Tibial nerve (tissue), 4 donors: ENCODE measurements at regions not wholly inside any gene's neighbourhood (a gene's known extent, or its start where the extent isn't known, plus 50 kb on each side); places are given as distances from the start of the nearest gene placed in this dataset.

Experiments
- DNase-seq, 2 donors: peaks; one replicate each; pipeline ENCODE4 v3.0.0-alpha.2; 2019; ENCODE audit warnings: low spot score in 2 of 2
- H3K27ac ChIP-seq, 4 donors: fragments of 200-600 bp; sonication (generic) in 3 of 4; one replicate each; pipeline ENCODE4 v1.5.1; 2017 to 2019; ENCODE audit warnings: mild to moderate bottlenecking in 1 of 4
- H3K27me3 ChIP-seq, 2 donors: fragments of 200-600 bp; sonication (generic) in 1 of 2; one replicate each; pipeline versions ENCODE4 v1.5.1 to v1.6.0; 2017 to 2019
- H3K36me3 ChIP-seq, 3 donors: fragments of 200-600 bp; sonication (generic); one replicate each; pipeline ENCODE4 v1.5.1; 2018 to 2019
- H3K4me1 ChIP-seq, 4 donors: fragments of 200-600 bp; sonication (generic) in 3 of 4; one replicate each; pipeline ENCODE4 v1.5.1; 2017 to 2019
- H3K4me3 ChIP-seq, 4 donors: fragments of 200-600 bp; sonication (generic) in 3 of 4; one replicate each; pipeline ENCODE4 v1.5.1; 2017 to 2019; ENCODE audit warnings: mild to moderate bottlenecking in 1 of 4, moderate library complexity in 1 of 4
- H3K9me3 ChIP-seq, 4 donors: fragments of 200-600 bp; sonication (generic) in 3 of 4; one replicate each; pipeline ENCODE4 v1.5.1; 2017 to 2019
- EP300 ChIP-seq, 2 donors: sonication (generic); formaldehyde crosslinking; IDR thresholded peaks; one replicate each; pipeline ENCODE4 v1.6.1; 2017; ENCODE audit warnings: antibody characterized with exemption in 2 of 2, mild to moderate bottlenecking in 1 of 2
- POLR2A ChIP-seq, 2 donors: fragments of 450-650 bp; IDR thresholded peaks; one replicate each; pipeline ENCODE4 v1.6.1; 2017; ENCODE audit warnings: antibody characterized with exemption in 2 of 2, mild to moderate bottlenecking in 2 of 2, moderate library complexity in 2 of 2
- WGBS, 2 donors: methylation state at CpG; one replicate each; pipeline ENCODE4 v1.1.5; 2018; 5-methylcytosine and 5-hydroxymethylcytosine counted together
- TF ChIP-seq, protein P1 (sequence below), 5 experiments: fragments of 200-600 bp in 3 of 5; fragments of 450-650 bp in 2 of 5; sonication (generic) in 3 of 5; IDR thresholded peaks; one replicate each; pipeline ENCODE4 v1.5.1; 2016 to 2019; ENCODE audit warnings: antibody characterized with exemption in 5 of 5, mild to moderate bottlenecking in 3 of 5, moderate library complexity in 2 of 5

DNA sequence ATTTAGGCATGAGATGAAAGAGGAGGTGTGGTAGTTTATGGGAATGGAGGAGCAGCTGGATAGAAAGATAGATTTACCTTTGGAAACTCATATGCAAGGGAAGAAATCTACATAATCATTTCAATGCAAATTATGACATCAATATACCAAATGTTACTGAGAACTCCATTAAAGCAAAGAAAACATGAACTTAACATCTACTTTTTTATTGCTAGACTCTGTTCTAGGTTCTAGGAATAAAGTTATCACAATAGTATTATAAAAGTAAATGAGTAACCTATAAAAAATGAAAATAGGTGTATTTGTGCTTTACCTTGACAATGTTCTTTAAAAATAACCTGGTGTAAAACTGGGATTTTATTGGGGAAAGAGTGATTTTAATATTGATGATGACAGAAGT is 221.6 kb upstream of the SLIT2 start:
- H3K4me1 ChIP-seq = no peaks in the 10 kb centered on the region
- no peak overlapping the region for H3K27ac ChIP-seq
- TF ChIP-seq, protein P1, sequence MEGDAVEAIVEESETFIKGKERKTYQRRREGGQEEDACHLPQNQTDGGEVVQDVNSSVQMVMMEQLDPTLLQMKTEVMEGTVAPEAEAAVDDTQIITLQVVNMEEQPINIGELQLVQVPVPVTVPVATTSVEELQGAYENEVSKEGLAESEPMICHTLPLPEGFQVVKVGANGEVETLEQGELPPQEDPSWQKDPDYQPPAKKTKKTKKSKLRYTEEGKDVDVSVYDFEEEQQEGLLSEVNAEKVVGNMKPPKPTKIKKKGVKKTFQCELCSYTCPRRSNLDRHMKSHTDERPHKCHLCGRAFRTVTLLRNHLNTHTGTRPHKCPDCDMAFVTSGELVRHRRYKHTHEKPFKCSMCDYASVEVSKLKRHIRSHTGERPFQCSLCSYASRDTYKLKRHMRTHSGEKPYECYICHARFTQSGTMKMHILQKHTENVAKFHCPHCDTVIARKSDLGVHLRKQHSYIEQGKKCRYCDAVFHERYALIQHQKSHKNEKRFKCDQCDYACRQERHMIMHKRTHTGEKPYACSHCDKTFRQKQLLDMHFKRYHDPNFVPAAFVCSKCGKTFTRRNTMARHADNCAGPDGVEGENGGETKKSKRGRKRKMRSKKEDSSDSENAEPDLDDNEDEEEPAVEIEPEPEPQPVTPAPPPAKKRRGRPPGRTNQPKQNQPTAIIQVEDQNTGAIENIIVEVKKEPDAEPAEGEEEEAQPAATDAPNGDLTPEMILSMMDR (IDR thresholded peaks at IDR 0.05) = no peak
- TF ChIP-seq EP300 (IDR thresholded peaks at IDR 0.05) (no peak), POLR2A (IDR thresholded peaks at IDR 0.05) (no peak)
- no peak for DNase-seq
- H3K27me3 ChIP-seq = no peaks in the 10 kb centered on the region
- no peak overlapping the region for H3K4me3 ChIP-seq
- no peaks in the 10 kb centered on the region for H3K9me3 ChIP-seq
- H3K36me3 ChIP-seq = no peaks in the 10 kb centered on the region

DNA sequence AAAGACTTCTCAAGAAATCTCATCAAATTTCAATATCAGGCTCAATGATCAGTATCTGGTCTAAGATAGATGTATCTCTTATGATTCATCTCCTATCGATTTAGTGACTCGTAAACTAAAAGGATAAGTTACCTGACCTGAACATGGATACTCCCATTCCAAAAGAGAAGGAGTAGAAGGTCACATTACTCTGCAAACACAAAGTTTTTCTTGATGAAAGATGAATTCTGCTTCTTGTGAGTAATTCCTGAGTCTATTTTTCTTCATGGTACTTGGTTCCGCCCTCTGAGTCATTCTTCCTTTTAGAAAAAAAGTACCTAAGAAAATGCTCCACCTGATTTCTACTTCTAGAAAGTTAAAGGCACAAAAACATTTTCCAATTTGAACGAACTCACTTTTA is 223.1 kb upstream of the SLIT2 start:
- H3K27ac ChIP-seq = no peak overlapping the region
- H3K36me3 ChIP-seq = no peaks in the 10 kb centered on the region
- H3K9me3 ChIP-seq = no peaks in the 10 kb centered on the region
- no peaks in the 10 kb centered on the region for H3K27me3 ChIP-seq
- no peak overlapping the region for H3K4me3 ChIP-seq
- WGBS, 2 donors = 88 to 90% methylated on average over 4 of the region's 4 CpGs
- no peak for DNase-seq
- no peaks in the 10 kb centered on the region for H3K4me1 ChIP-seq
- TF ChIP-seq EP300 (IDR thresholded peaks at IDR 0.05) (no peak), POLR2A (IDR thresholded peaks at IDR 0.05) (no peak)
- TF ChIP-seq, protein P1 (IDR thresholded peaks at IDR 0.05) = no peak

DNA sequence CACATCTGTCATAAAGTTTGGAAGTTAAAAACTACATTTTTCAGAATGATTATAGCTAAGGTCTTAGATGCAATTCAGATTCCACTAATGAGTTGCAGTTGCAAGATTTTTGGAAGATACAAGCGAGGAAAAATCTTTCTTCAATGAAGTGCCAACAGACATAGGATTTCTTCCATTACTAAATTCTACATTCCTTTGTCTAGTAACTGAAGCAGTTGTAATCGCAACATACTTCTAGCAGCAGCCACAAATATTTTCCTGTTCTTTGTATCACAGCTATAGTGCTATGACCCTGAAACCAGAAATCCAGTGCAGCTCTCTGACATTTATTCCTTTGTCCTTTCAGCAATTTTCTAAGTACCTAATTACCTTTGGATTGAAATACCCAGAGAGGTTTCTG is 225.2 kb upstream of the SLIT2 start:
- TF ChIP-seq EP300 (IDR thresholded peaks at IDR 0.05) (no peak), POLR2A (IDR thresholded peaks at IDR 0.05) (no peak)
- TF ChIP-seq, protein P1 (IDR thresholded peaks at IDR 0.05) = no peak
- WGBS, 2 donors = 39 to 40% methylated on average over 2 of the region's 2 CpGs

DNA sequence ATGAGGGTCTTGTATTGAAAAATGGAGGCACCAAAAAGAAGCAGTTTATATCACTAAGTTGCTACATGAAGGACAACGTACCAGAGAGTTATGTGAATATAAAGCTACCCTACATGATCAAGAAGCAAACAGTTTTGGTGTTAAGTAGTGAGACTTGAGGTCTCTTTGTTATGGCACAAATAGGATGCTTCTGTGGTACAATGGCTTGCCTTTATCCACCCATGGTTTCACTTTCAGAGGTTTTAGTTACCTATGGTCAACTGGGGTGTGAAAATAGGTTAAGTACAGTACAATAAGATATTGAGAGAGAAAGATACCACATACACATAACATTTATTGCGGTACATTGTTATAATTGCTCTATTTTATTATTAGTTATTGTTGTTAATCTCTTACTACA is 229.2 kb upstream of the SLIT2 start:
- DNase-seq = no peak
- H3K4me3 ChIP-seq = no peak overlapping the region
- no peaks in the 10 kb centered on the region for H3K4me1 ChIP-seq
- no peaks in the 10 kb centered on the region for H3K9me3 ChIP-seq
- no peak for TF ChIP-seq POLR2A (IDR thresholded peaks at IDR 0.05)
- no peak overlapping the region for H3K27ac ChIP-seq
- WGBS, 2 donors = 92 to 97% methylated on average over 2 of the region's 2 CpGs
- no peaks in the 10 kb centered on the region for H3K36me3 ChIP-seq
- H3K27me3 ChIP-seq = no peaks in the 10 kb centered on the region

More for the DNA sequence above, 225.2 kb upstream of the SLIT2 start:
- Histone ChIP-seq H3K4me1 (no peaks in the 10 kb centered on the region), H3K27ac (no peak overlapping the region), H3K4me3 (no peak overlapping the region), H3K36me3 (no peaks in the 10 kb centered on the region), H3K9me3 (no peaks in the 10 kb centered on the region), H3K27me3 (no peaks in the 10 kb centered on the region)
- DNase-seq = no peak

DNA sequence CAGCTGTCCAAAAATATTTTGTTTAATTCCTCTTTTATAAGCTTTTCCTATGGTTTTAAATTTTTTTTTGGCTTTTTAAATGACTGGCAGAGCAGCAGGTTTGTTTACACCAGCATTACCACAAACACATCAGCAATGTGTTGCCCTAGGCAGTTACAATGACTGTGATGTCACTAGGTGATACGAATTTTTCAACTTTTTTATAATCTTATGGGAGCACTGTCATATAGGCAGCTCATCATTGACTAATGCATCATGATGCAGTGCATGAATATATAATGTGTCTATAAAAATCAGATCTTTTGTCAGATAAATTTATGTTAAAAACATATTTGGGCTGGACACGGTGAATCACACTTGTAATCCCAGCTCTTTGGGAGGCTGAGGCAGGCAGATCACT is 231.6 kb upstream of the SLIT2 start:
- DNase-seq = no peak
- TF ChIP-seq POLR2A (IDR thresholded peaks at IDR 0.05) (no peak), EP300 (IDR thresholded peaks at IDR 0.05) (no peak)
- TF ChIP-seq, protein P1 (IDR thresholded peaks at IDR 0.05) = no peak
- WGBS, 2 donors = 86 to 92% methylated on average over 2 of the region's 2 CpGs
- Histone ChIP-seq H3K4me3 (no peak overlapping the region), H3K27me3 (no peaks in the 10 kb centered on the region), H3K27ac (no peak overlapping the region), H3K36me3 (no peaks in the 10 kb centered on the region), H3K9me3 (no peaks in the 10 kb centered on the region), H3K4me1 (no peaks in the 10 kb centered on the region)

DNA sequence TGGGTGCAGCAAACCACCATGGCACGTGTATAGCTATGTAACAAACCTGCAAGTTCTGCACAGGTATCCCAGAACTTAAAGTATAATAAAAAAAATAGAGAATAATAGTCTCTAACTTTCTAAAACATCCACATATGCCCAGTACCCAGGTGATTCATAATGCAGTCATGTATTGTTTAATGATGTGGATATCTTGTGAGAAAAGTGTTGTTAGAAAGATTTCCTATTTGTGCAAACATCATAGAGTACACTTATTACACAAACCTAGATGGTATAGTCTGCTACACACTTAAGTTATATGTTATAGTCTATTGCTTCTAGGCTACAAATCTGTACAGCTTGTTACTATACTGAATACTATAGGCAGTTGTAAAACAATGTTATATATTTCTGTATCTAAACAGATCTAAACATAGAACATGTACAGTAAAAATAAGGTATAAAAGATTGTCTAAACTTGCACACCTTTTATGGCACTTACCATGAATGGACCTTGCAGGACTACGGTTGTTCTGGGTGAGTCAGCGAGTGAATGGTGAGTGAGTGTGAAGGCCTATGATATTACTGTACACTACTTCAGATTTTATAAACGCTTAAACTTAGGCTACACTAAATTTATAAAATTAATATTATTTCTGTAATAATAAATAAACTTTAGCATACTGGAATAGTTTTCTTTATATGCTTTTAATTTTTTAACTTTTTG is 232.2 kb upstream of the SLIT2 start:
- Histone ChIP-seq H3K27ac (no peak overlapping the region), H3K4me1 (no peaks in the 10 kb centered on the region), H3K27me3 (no peaks in the 10 kb centered on the region), H3K36me3 (no peaks in the 10 kb centered on the region), H3K9me3 (no peaks in the 10 kb centered on the region), H3K4me3 (no peak overlapping the region)
- 91 to 94% methylated on average over 4 of the region's 4 CpGs for WGBS, 2 donors
- DNase-seq = no peak
- TF ChIP-seq, protein P1 (IDR thresholded peaks at IDR 0.05) = no peak
- no peak for TF ChIP-seq EP300 (IDR thresholded peaks at IDR 0.05)
- TF ChIP-seq POLR2A (IDR thresholded peaks at IDR 0.05) = no peak
